Vagina (tissue), 2 donors: ENCODE measurements at regions not wholly inside any gene's neighbourhood (a gene's known extent, or its start where the extent isn't known, plus 50 kb on each side); places are given as distances from the start of the nearest gene placed in this dataset.
"Not testable (repeated sequence)": the region's sequence is repeated elsewhere in the genome, so short reads cannot be mapped to it uniquely, and the experiment has no call there.

Experiments
- DNase-seq, 2 donors: peaks; one replicate each; pipeline ENCODE4 v3.0.0-alpha.2; 2017; ENCODE audit errors: extremely low spot score in 2 of 2
- H3K27ac ChIP-seq: fragments of 200-600 bp; sonication (generic); one replicate; pipeline ENCODE4 v1.5.1; 2019
- H3K27me3 ChIP-seq: fragments of 200-600 bp; sonication (generic); one replicate; pipeline ENCODE4 v1.5.1; 2019
- H3K36me3 ChIP-seq, 2 donors: fragments of 200-600 bp; sonication (generic); one replicate each; pipeline ENCODE4 v1.5.1; 2017 to 2019
- H3K4me1 ChIP-seq: fragments of 200-600 bp; sonication (generic); one replicate; pipeline ENCODE4 v1.5.1; 2019
- H3K4me3 ChIP-seq, 2 donors: fragments of 200-600 bp; sonication (generic); 1 replicate in 1 of 2; 2 replicates in 1 of 2; pipeline ENCODE4 v1.5.1; 2016 to 2019
- H3K9me3 ChIP-seq: fragments of 200-600 bp; sonication (generic); one replicate; pipeline ENCODE4 v1.5.1; 2019
- CTCF ChIP-seq, 3 experiments: fragments of 450-650 bp in 2 of 3; fragments of 200-600 bp in 1 of 3; sonication (generic) in 1 of 3; IDR thresholded peaks; one replicate each; pipeline ENCODE4 v1.5.1; 2017 to 2019; ENCODE audit warnings: antibody characterized with exemption in 3 of 3, mild to moderate bottlenecking in 2 of 3, moderate library complexity in 2 of 3
- POLR2A ChIP-seq, 2 donors: fragments of 450-650 bp; IDR thresholded peaks; one replicate each; pipeline ENCODE4 v1.6.1; 2017; ENCODE audit warnings: antibody characterized with exemption in 2 of 2, mild to moderate bottlenecking in 2 of 2, moderate library complexity in 2 of 2
- POLR2AphosphoS5 ChIP-seq, 2 donors: sonication (generic); formaldehyde crosslinking; IDR thresholded peaks; one replicate each; pipeline ENCODE4 v1.9.0; 2017; ENCODE audit warnings: antibody characterized with exemption in 2 of 2, mild to moderate bottlenecking in 2 of 2, low read depth in 1 of 2; ENCODE audit not compliant: insufficient read depth in 1 of 2
- intact Hi-C: fragments of 100-400 bp; cut with DNase I; formaldehyde crosslinking; loops from one replicate; pipeline ENCODE4 v1.15.1; 2023

- H3K27ac ChIP-seq, result no peak overlapping the region
- no peaks in the 10 kb centered on the region for H3K9me3 ChIP-seq
- no peaks in the 10 kb centered on the region for H3K36me3 ChIP-seq
- no peaks in the 10 kb centered on the region for H3K27me3 ChIP-seq
- no peak for DNase-seq
- no peaks in the 10 kb centered on the region for H3K4me1 ChIP-seq
- TF ChIP-seq POLR2A (IDR thresholded peaks at IDR 0.05) (no peak), POLR2AphosphoS5 (IDR thresholded peaks at IDR 0.05; ENCODE audit: insufficient read depth in 1 of 2, low read depth in 1 of 2) (no peak), CTCF (IDR thresholded peaks at IDR 0.05) (no peak)
- intact Hi-C loops, result no loop called here
- H3K4me3 ChIP-seq, result no peak overlapping the region
Measured at GRCh38 chr1:53398576-53399365, 60.4 kb upstream of the DMRTB1 start.

GRCh38 chr1:53399370-53400133 is 59.6 kb upstream of the DMRTB1 start:
- intact Hi-C loops, H3K4me3 ChIP-seq, H3K27ac ChIP-seq, DNase-seq, H3K4me1 ChIP-seq, H3K27me3 ChIP-seq, H3K9me3 ChIP-seq, H3K36me3 ChIP-seq: not testable (repeated sequence)

- Histone ChIP-seq H3K4me3 (no peak overlapping the region), H3K36me3 (no peaks in the 10 kb centered on the region), H3K4me1 (no peaks in the 10 kb centered on the region), H3K9me3 (no peaks in the 10 kb centered on the region), H3K27ac (no peak overlapping the region), H3K27me3 (no peaks in the 10 kb centered on the region)
- TF ChIP-seq CTCF (IDR thresholded peaks at IDR 0.05) (no peak), POLR2AphosphoS5 (IDR thresholded peaks at IDR 0.05; ENCODE audit: insufficient read depth in 1 of 2, low read depth in 1 of 2) (no peak), POLR2A (IDR thresholded peaks at IDR 0.05) (no peak)
- DNase-seq, result no peak
- intact Hi-C loops, result no loop called here
Measured at GRCh38 chr1:53400761-53401674, 58.2 kb upstream of the DMRTB1 start.

- Histone ChIP-seq H3K4me1 (no peaks in the 10 kb centered on the region), H3K9me3 (no peaks in the 10 kb centered on the region), H3K4me3 (no peak overlapping the region), H3K27me3 (no peaks in the 10 kb centered on the region), H3K36me3 (no peaks in the 10 kb centered on the region), H3K27ac (no peak overlapping the region)
- TF ChIP-seq POLR2A (IDR thresholded peaks at IDR 0.05), result no peak
- TF ChIP-seq POLR2AphosphoS5 (IDR thresholded peaks at IDR 0.05; ENCODE audit: insufficient read depth in 1 of 2, low read depth in 1 of 2), result no peak
- TF ChIP-seq CTCF (IDR thresholded peaks at IDR 0.05), result no peak
- intact Hi-C loops, result no loop called here
- peak in 1 of 2 donors; percentile 43 for DNase-seq
Measured at GRCh38 chr1:53401813-53402745, 57.1 kb upstream of the DMRTB1 start.
